GM12878 (cell line): ENCODE measurements at regions not wholly inside any gene's neighbourhood (a gene's known extent, or its start where the extent isn't known, plus 50 kb on each side); places are given as distances from the start of the nearest gene placed in this dataset.

Source experiments
- ATAC-seq: fragments of 200-7000 bp; cut with Tn5 transposase; 3 replicates; pipeline ENCODE4 v1.9.1; 2020; ENCODE audit warnings: mild to moderate bottlenecking, moderate library complexity
- BruUV-seq: library from RNA; stranded (reverse); fragments of 400-500 nt; replicated peaks from 2 replicates; lab custom pipeline; 2021; lab: Mats Ljungman, UMichigan
- CTCF ChIA-PET: fragments of 300-600 bp; sonication (Branson Sonifier 250); formaldehyde crosslinking; extraction: SDS; loops from one replicate; lab custom pipeline; 2021; ENCODE audit warnings: inconsistent platforms; lab: Yijun Ruan, JAX
- POLR2A ChIA-PET: fragments of 350-600 bp; formaldehyde crosslinking; extraction: SDS; loops from one replicate; lab custom pipeline; 2021; ENCODE audit warnings: inconsistent platforms; lab: Charles Lee
- RAD21 ChIA-PET: fragments of 300-600 bp; sonication (Branson Sonifier 250); formaldehyde crosslinking; loops from one replicate; lab custom pipeline; 2023; ENCODE audit warnings: antibody characterized with exemption; ENCODE audit not compliant: unreplicated experiment; lab: Charles Lee
- SMC1A ChIA-PET: fragments of 300-600 bp; sonication (Branson Sonifier 250); formaldehyde crosslinking; loops from one replicate; lab custom pipeline; 2023; ENCODE audit not compliant: unreplicated experiment, uncharacterized antibody; lab: Charles Lee
- DNase-seq: peaks from one replicate; pipeline ENCODE4 v3.0.0-alpha.2; 2011; ENCODE audit warnings: low read depth, low spot score
- FAIRE-seq: peaks from 3 replicates; lab custom pipeline; 2011; peaks lifted over from hg19 to GRCh38; lab: Jason Lieb, UNC
- H2AFZ ChIP-seq: 2 replicates; pipeline ENCODE4 v1.6.0; 2011; ENCODE audit warnings: low read depth, low read length, control low read depth; ENCODE audit not compliant: control insufficient read depth
- H3K27ac ChIP-seq: 2 replicates; pipeline ENCODE4 v1.5.1; 2011; ENCODE audit warnings: control low read depth; ENCODE audit not compliant: control insufficient read depth, insufficient read depth
- H3K27me3 ChIP-seq, 2 experiments: replicated peaks in 1 of 2; 2 replicates each; pipeline versions ENCODE4 v1.6.0 to v1.6.1; 2011; ENCODE audit warnings: low read length in 1 of 2; ENCODE audit not compliant: control insufficient read depth in 2 of 2, insufficient read depth in 2 of 2
- H3K36me3 ChIP-seq, 2 experiments: 2 replicates each; pipeline ENCODE4 v1.5.1; 2011; ENCODE audit warnings: low read length in 1 of 2; ENCODE audit not compliant: control insufficient read depth in 2 of 2, insufficient read depth in 2 of 2
- H3K4me1 ChIP-seq: 2 replicates; pipeline ENCODE4 v1.6.1; 2011; ENCODE audit warnings: mild to moderate bottlenecking, low read length, moderate library complexity, mixed read lengths; ENCODE audit not compliant: control insufficient read depth, insufficient read depth
- H3K4me2 ChIP-seq: 2 replicates; pipeline ENCODE4 v1.6.0; 2011; ENCODE audit warnings: control low read depth; ENCODE audit not compliant: control insufficient read depth, insufficient read depth
- H3K4me3 ChIP-seq: fragments of 200-600 bp; sonication (generic); 2 replicates; pipeline ENCODE4 v1.5.1; 2016
- H3K79me2 ChIP-seq: 2 replicates; pipeline ENCODE4 v1.6.0; 2011; ENCODE audit warnings: low read length; ENCODE audit not compliant: control insufficient read depth, insufficient read depth
- H3K9ac ChIP-seq: 2 replicates; pipeline ENCODE4 v1.8.0; 2011; ENCODE audit warnings: low read length, control low read depth, mixed read lengths; ENCODE audit not compliant: control insufficient read depth, insufficient read depth
- H3K9me3 ChIP-seq: replicated peaks from 3 replicates; pipeline ENCODE4 v1.5.1; 2011; ENCODE audit warnings: mild to moderate bottlenecking, low read length; ENCODE audit not compliant: control insufficient read depth, insufficient read depth
- H4K20me1 ChIP-seq: 2 replicates; pipeline ENCODE4 v1.6.0; 2011; ENCODE audit not compliant: control insufficient read depth, insufficient read depth
- JUNB ChIP-seq: IDR thresholded peaks from 2 replicates; pipeline ENCODE4 v1.6.1; 2016; ENCODE audit warnings: antibody characterized with exemption, mild to moderate bottlenecking
- ZNF217 ChIP-seq: fragments of 450-650 bp; IDR thresholded peaks from 2 replicates; pipeline ENCODE4 v1.6.1; 2017; ENCODE audit warnings: antibody characterized with exemption, mild to moderate bottlenecking
- WGBS: methylation state at CpG from one replicate; pipeline ENCODE4 v1.1.6; 2016; ENCODE audit warnings: low lambda C conversion rate; ENCODE audit not compliant: insufficient replicate concordance, insufficient coverage; ENCODE audit errors: missing lambda C conversion rate; 5-methylcytosine and 5-hydroxymethylcytosine counted together
- in situ Hi-C: fragments of 300-500 bp; cut with MboI; formaldehyde crosslinking; loops from 9 replicates; pipeline ENCODE4 v1.14.3; 2018; ENCODE audit warnings: mixed read lengths
- intact Hi-C: fragments of 100-400 bp; cut with micrococcal nuclease; formaldehyde crosslinking; loops from one replicate; pipeline ENCODE4 v1.14.2; 2022; ENCODE audit not compliant: unreplicated experiment
- TF ChIP-seq, protein P1 (sequence below): IDR thresholded peaks from 2 replicates; pipeline ENCODE4 v1.6.1; 2012; ENCODE audit warnings: improper control_type of control experiment, low read depth, low read length; ENCODE audit not compliant: insufficient replicate concordance

DNA sequence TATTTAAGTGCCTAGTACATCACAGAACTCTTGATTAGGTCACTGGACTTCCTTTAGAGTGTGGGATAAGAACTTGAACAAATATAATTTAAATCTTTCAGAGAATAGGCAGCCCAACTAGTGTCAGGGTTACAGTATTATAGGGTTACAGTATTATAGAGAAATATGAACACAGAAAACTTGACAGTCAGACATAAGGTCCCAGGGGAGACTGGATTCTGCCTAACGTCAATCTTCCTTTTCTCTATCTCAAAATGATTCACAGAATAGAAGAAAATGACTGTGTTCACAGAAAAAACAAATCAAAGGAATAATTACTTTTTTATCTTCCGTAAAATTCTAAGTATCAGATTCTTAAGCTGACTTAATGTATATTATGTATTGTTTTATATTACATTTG lies 623.8 kb downstream of the HTR1B start:
- no peak for FAIRE-seq
- ChIA-PET CTCF (interaction anchor here (1.3 kb wide), 1 partner anchor 21 kb away, joined by 3 read pairs; no protein-coding TSS in a partner anchor), POLR2A (no interaction called here), SMC1A (interaction anchor here (0.9 to 1.2 kb wide), 2 partner anchors 18 to 19 kb away, joined by 3 read pairs; no protein-coding TSS in a partner anchor)
- no TSS peak for BruUV-seq
- H3K4me2 ChIP-seq: no peak overlapping the region
- H3K4me1 ChIP-seq: no peaks in the 10 kb centered on the region
- H3K9me3 ChIP-seq: no peaks in the 10 kb centered on the region
- intact Hi-C loops: no loop called here
- no peak overlapping the region for H3K27ac ChIP-seq
- no peaks in the 10 kb centered on the region for H3K36me3 ChIP-seq
- TF ChIP-seq JUNB: 0 out of 2 replicates have a peak, but pooled peaks have one; percentile 14
- TF ChIP-seq, protein P1, sequence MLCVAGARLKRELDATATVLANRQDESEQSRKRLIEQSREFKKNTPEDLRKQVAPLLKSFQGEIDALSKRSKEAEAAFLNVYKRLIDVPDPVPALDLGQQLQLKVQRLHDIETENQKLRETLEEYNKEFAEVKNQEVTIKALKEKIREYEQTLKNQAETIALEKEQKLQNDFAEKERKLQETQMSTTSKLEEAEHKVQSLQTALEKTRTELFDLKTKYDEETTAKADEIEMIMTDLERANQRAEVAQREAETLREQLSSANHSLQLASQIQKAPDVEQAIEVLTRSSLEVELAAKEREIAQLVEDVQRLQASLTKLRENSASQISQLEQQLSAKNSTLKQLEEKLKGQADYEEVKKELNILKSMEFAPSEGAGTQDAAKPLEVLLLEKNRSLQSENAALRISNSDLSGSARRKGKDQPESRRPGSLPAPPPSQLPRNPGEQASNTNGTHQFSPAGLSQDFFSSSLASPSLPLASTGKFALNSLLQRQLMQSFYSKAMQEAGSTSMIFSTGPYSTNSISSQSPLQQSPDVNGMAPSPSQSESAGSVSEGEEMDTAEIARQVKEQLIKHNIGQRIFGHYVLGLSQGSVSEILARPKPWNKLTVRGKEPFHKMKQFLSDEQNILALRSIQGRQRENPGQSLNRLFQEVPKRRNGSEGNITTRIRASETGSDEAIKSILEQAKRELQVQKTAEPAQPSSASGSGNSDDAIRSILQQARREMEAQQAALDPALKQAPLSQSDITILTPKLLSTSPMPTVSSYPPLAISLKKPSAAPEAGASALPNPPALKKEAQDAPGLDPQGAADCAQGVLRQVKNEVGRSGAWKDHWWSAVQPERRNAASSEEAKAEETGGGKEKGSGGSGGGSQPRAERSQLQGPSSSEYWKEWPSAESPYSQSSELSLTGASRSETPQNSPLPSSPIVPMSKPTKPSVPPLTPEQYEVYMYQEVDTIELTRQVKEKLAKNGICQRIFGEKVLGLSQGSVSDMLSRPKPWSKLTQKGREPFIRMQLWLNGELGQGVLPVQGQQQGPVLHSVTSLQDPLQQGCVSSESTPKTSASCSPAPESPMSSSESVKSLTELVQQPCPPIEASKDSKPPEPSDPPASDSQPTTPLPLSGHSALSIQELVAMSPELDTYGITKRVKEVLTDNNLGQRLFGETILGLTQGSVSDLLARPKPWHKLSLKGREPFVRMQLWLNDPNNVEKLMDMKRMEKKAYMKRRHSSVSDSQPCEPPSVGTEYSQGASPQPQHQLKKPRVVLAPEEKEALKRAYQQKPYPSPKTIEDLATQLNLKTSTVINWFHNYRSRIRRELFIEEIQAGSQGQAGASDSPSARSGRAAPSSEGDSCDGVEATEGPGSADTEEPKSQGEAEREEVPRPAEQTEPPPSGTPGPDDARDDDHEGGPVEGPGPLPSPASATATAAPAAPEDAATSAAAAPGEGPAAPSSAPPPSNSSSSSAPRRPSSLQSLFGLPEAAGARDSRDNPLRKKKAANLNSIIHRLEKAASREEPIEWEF: no peak
- TF ChIP-seq ZNF217: no peak
- TF ChIP-seq, all 136 proteins: peak for 1
- Histone ChIP-seq H3K79me2 (no peaks in the 10 kb centered on the region), H3K27me3 (no peaks in the 10 kb centered on the region), H3K4me3 (no peak overlapping the region), H3K9ac (no peak overlapping the region), H2AFZ (no peak overlapping the region), H4K20me1 (no peaks in the 10 kb centered on the region)
- in situ Hi-C loops: no loop called here
- ATAC-seq: no peak; the same call in 2 of the 3 replicates
- WGBS: 13% methylated on average over 2 of the region's 2 CpGs
- RAD21 ChIA-PET: no interaction called here
- no peak for DNase-seq
